Fibroblast of skin of left biceps (primary cell): ENCODE measurements at regions not wholly inside any gene's neighbourhood (a gene's known extent, or its start where the extent isn't known, plus 50 kb on each side); places are given as distances from the start of the nearest gene placed in this dataset.

Source experiments
- DNase-seq, 2 experiments: peaks; one replicate each; pipeline ENCODE4 v3.0.0-alpha.2; 2013; ENCODE audit warnings: low read depth in 2 of 2

DNA sequence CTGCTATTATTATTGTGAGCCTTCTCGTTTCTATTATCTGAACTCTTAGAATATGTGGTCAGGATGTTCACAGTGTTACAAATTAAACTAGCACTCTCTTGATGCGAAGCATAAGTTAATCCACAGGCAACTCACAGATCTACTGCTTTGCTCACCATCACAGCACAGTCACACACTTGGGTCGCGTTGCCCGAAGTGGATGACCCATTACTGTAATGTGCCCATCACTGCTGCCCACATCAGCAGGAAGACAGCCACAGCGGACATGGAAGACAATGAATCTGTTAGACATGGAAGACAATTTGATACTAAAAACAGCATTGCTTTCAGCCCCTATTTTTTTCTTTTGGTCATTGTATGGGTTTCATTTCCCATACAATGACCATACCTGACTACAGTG lies 216.4 kb upstream of the B3GAT1 start:
- DNase-seq: no peak

DNA sequence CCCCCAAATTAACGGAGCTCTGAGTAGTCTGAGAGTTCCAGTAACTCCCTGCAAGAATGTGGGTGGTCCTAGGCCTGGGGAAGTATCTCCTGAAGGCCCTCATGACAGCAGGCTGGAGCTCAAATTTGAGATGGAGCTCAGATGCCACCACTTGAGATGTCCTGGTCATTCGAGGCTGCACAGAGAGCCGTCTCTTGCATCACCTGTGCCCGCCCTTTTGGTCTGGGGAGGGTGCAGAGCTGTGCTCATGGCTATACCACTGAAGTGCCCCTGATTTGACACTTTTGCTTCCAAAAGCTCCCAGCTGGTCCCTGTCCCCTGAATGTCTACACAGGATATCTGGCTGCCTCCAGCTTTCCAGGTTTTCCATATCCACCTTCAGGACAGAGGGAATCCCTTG lies 214.0 kb upstream of the B3GAT1 start:
- DNase-seq: no peak

DNA sequence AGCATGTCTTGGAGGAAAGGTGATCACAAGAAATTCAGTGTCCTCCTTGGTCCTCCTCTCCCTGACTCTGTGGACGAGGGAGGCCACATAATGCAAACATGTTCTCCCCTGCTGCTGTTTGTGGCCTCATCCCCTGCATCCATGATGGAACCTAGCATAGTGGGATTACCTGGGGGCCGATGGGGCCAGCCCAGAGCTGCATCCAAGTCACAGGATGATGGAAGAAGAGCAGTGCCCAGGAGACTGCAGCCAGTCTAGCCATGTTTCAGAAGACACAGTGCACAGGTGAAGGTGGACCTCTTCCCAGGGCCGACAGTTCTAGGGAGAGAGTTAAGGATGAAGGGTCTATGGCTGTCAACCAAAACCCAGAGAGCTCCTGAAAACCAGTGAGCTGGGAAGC lies 213.6 kb upstream of the B3GAT1 start:
- no peak for DNase-seq

DNA sequence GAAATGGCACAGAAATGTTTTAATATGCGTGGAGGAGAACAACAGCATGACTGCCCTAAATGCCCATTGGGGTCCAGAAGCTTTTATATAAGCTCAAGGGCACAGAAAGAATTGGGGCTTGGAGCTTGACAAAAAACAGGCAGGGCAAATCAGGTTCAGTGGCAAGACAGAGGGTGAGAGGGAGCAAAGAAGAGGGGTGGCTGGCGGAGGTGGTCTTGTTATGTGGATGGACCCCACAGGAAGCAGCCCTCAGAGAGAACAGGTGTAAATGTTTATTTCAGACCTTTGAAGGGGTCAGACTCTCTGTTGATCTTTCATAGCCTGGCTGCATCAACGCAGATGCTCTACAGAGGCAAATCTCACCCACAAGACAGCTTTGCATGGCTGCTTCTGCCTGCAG lies 213.1 kb upstream of the B3GAT1 start:
- no peak for DNase-seq

DNA sequence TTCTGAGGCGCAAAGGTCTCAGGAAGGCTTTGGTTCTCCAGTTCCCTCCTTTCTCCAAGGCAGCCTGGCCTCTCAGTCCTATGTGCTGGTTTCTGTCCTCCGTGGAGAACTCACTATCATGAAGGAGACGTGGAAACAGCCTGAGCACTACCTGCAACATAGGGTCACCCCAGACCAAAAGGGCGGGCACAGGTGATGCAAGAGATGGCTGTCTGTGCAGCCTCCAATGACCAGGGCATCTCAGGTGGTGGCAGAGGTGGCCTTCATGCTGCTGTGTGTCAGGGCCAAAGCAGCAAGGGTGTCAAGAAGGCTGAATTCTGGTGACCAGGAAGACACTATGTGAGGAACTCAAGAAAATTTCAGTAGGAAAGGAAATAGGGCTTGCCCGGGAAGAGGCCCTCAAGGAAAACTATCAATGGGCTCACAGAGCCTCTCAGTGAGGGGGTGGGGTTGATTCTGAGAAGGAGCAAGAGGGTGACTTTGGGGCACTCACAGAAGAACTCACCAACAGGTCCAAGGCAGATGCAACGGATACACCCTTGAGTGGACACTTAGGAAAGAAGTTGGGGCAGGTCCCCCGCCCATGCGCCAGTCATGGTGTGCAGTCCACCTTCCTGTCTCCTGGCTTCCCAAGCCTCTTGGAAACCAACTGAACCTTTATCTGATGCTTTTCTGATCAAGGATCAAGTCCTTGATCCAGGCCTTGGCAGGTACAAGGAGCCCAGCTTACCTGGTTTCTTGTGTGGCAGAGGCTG lies 212.3 kb upstream of the B3GAT1 start:
- DNase-seq: no peak

DNA sequence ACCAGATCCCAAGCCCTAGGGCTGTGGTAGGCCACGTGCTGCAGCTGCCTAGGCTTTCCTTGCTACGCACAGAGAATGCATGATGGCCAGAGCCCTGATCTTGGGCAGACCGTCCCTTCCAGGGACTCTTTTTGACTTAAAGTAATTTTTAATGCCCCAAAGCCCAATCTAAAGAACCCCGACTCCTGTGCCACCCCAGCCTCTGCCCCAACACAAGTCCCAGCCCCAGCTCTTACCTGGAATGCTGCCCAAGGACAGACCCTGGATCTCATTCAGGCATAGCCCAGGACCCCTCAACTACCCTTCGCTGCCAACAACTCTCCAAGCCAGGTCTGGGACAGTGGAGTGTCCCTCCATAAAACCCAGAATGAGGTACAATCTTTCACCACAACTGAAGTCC lies 211.7 kb upstream of the B3GAT1 start:
- DNase-seq: no peak

DNA sequence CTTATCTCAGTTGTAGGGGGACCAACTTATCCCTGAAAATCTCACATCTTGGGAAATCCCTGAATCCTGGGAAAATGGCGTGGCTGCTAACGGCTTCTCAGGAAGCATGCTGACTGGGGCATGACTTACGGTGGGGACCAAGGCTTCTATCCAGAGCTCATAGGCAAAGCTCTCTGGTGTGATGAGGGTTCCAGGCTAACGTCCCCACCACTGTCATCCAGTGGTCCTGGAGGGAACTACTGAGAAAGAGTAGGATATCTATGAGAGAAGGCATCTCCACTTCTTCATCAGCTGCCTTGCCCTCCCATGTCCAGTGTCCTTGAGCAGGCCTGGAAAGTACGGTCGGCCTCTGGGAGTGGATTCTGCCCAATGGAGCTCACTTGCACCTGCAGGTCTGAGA lies 210.4 kb upstream of the B3GAT1 start:
- no peak for DNase-seq

DNA sequence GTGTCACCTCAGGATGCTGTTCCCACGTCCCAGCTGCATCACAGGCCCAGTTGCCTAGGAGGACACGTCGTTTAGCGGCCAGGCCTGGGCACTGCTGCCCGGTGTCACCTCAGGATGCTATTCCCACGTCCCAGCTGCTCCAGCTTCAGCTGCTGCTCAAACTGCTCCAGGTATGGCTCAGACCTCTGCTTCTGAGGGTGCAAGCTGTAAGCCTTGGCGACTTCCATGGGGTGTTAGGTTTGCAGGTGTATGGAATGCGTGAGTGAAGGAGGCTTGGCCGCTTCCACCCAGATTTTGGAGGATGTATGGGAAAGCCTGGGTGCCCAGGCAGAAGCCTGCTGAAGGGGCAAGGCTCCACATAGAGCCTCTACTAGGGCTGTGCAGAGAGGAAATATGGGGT lies 205.3 kb upstream of the B3GAT1 start:
- no peak for DNase-seq

DNA sequence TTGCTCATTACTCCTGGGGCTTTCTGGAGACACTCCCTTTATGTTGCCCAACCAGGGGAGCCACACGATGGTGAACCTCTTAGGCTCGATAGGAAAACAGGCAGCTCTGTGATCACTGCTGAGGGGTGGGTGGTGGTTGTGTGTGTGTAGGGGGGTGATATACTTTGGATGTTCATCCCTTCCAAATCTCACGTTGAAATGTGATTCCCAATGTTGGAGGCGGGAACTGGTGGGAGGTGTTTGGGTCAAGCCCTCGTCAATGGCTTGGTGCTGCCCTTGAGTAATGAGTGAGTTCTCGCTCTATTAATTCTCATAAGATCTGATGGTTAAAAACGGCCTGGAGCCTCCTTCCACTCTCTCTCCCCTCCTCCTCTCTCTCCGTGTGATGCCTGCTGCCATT lies 204.0 kb upstream of the B3GAT1 start:
- no peak for DNase-seq

DNA sequence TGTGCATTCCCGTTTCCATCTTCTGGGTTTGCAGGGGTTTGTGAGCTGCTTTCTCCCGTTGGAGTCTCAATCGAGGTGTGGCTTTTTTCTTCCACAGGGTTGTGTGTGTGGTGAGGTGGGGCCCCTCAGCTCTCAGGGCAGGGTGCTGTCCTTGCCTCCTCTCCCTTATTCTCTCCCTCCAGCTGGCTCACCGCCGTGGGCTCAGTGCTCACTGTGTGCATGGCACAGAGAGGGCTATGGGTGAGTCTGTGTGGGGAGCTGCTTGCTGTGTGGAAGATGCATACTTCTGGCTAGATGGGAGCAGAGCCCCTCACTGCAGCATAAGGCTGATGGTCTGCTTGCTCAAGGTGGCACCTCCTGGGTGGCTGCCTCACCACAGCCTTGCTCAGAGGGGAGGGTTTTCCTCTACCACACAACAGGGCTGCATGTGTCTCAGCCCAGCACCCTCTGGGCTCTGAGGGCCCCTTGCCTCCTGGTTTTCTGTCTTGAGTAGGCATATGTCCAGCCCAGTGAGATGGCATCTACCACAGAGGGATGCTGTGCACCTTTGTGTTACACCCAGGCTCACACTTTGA lies 203.1 kb upstream of the B3GAT1 start:
- no peak for DNase-seq

DNA sequence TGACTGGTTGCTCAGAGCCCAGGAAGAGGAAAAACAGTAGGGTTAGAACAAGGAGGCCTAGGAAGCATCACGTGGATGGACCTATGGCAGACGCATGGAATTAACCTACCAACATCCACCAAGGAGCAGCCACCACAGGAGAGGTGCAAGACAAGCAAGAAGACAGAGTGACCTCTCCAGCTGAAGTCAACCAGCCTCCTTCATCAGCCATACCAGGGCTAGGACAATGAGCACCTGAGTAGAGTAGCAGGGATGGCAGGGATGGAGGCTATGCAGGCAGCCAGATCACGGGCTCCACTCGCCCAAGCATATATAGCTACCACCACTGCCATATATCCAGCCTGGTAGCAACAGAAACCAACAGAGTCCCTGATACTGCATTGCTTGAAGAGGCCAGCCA lies 202.1 kb upstream of the B3GAT1 start:
- no peak for DNase-seq

DNA sequence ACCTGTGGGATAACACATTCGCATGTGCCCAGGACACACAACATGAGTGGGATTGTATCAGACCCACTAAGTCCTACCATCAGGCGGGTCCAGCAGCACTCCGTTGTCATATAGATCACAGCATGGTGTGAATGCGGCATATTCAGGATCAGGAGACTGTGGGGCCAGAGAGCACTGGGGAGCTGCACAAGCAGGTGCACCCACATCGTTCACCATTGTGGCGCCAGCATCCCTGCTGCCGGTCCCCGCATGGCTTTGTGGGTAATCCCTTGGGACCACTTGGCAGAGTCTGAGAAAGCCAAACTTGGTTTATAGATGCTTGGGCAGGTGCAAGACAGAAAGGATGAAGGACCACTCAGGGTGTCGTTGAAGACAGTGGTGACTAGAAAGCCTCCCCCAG lies 201.6 kb upstream of the B3GAT1 start:
- no peak for DNase-seq

DNA sequence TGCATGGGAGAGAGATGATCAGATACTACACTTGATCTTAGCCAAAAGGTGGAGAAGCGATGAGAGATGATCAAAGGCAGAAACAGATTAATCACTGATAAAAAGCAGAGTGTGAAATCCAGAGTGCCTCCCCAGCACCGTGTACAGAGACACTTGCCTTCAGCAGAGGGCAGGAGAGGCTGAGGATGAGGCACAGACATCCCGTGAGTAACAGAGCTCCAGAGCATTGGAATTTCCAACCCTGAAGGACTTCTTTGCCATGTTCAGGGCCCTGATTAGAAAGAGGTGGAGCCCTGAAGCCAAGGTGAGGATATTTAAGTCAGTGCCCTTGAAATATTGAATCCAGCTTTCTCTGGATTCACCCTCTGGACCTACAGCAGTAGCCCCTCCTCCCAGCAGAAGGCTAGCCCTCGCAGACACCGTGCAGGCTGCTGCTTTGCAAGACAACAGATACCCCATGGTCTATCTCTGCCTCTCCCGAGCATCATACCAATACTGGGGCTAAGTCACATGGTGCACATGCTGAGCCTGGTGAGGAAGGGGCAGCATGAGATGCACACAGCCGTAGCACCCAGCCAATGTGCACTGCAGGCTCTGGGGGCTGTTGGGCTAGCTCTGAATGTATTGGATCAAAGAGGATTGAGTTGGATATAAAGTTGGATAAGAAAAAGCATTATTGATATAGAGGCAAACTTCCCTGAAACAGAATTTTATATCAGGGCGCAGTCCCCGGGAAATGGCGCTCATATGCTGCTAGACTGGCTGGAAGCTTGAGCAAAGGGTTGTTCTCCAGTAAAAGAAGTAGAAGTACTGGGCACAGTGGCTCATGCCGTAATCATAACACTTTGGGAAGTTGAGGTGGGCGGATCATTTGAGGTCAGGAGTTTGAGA lies 200.3 kb upstream of the B3GAT1 start:
- DNase-seq: no peak

DNA sequence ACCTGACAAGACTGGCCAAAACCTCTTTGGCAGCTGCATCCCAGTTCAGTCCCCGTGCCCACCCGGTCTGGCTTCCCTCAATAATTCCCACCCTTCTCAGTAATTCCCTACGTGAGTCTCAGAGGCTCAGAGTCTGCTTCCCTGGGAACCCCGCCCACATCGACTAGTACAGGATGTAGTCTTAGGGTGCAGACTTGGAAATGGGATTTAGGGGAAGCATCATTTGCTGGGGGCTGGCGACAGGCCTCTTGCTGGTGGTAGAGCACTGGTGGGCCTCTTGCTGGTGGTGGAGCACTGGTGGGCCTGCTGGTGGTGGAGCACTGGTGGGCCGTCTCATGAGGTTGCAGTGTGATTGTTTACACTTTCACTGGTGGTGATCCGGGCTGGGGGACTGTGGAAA lies 199.5 kb upstream of the B3GAT1 start:
- DNase-seq: no peak

DNA sequence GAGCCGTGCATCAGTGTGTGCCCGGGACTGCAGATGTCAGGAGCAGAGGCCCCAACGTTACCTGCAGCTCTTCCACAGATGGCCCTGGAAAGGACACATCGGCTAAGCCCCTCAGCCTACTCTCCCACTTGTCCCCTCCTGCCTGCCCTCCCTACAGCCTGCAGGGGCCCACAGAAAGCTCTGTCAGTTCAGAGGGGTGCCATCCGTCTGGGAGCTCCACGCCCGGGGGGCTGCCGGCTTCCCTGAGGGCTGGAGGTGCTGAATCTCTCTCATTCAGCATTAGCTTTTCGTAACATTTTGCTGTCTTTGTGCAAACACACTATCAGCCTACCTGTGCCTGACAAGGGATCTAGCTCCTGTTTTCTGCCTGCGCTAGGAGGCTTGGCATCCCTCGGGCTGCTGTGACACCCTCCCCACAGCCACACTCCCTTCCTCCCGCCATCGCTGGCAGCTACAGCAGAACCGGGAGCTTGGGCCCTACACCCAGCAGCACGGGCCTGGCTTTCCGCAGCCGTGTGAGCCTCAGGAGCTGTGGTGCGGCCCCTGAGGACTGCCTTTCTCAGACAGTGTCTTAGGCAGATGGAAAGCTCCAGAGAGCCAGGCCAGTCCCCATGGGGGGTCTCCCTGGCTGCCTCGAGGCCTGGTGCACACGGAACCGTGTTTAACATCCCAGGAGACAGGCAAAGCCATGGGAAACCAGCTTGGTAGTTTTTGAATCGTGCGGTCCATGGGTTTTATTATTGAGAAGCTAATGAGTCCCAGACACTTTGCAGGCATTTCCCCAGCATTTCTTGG lies 198.3 kb upstream of the B3GAT1 start:
- DNase-seq: no peak

DNA sequence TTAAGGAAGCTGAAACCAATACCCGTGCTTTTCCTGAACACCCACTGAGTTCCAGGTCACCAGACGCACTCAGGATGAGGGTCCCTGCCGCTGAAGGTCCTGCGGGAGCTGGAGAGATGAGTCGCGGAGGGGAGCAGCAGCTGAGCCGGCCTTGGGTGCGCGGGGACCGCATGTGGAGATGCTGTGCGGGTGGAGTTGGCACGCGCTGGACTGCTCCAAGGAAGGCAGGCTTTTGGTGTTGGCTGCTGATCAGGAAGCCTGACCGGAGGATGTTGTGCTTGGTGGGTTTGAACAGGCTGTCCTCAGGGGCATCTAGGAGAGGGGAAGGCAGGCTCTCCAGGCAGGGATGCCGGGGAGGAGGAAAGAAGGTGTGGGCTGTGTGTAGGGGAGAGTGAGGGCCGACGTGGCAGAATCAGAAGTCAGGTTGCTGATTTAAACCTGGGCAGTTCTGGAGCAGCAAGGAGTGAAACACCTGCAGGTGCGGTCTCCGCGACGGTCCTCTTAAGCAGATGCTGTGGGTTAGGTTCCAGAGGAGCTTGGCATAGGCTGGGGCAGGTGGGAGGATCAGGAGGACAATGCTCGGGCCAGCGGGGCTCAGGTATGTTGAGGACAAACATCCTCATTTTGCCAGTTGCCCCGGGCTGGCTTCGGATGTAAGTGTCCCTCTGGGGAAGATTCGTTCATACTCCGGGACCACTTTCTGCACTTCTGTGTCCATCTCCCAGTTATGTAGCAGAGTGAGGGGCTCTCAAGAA lies 197.5 kb upstream of the B3GAT1 start:
- DNase-seq: no peak

DNA sequence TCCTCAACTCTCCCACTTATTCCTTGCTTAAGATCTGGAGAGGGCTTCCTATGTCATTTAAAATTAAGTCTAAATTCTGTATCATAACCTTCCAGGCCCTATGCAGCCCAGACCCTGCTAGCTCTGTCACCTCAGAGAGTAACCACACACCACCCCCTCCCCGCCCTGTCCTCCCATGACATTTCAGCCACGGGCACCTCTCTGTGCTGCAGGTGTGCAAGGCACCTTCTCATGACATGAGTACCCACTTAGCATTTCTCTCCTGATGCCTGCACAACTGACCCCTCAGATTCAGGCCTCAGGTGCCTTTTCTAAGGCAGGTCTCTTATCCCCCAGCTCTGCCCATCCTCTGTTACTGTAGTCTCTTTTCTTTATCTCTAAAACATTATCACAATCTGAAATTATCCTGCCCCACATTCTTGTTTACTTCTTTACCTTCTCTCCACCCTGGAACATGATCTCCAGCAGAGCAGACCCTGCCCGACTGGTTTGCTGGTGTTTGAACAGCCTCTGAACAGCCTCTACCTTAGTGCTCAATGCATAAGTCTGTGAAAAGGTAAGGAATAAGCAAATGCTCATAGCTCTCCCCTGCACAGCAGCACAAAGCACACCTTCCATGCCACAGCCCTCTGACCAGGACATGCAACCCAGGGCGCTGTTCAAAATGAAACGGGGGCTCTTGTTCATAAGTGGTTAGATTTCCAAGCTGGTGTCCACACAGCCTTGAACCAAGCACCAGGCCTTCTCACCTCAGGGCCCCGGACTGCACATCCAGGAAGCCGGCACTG lies 196.1 kb upstream of the B3GAT1 start:
- no peak for DNase-seq

DNA sequence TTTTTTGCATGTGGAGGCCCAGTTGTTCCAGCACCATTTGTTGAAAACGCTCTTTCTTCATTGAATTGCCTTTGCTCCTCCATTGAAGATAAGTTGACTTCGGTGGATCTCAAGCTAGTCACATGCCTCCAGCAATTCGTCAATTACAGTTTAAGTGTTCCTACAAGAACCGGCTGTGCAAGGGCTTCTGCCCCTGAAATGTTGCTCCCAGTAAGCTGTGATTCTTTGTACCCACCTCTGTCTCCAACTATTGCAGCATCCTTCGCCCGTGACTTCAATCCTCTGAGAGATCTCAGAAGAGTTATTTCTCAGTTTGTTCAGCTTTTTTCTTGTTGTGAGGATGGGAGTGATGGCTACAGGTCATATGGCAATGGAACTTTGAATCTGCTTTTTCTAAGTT lies 194.2 kb upstream of the B3GAT1 start:
- no peak for DNase-seq

DNA sequence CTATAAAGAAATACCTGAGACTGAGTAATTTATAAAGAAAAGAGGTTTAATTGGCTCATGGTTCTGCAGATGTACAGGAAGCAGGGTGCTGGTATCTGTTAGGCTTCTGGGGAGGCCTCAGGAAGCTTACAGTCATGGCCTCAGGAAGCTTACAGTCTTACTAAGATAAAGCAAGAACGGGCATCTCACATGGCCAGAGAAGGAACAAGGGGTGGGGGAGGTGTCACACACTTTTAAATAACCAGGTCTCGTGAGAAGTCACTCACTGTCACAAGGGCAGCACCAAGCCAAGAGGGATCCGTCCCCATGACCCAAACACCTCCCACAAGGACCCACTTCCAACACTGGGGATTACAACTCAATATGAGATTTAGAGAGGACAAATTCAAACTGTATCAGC lies 192.8 kb upstream of the B3GAT1 start:
- DNase-seq: no peak

DNA sequence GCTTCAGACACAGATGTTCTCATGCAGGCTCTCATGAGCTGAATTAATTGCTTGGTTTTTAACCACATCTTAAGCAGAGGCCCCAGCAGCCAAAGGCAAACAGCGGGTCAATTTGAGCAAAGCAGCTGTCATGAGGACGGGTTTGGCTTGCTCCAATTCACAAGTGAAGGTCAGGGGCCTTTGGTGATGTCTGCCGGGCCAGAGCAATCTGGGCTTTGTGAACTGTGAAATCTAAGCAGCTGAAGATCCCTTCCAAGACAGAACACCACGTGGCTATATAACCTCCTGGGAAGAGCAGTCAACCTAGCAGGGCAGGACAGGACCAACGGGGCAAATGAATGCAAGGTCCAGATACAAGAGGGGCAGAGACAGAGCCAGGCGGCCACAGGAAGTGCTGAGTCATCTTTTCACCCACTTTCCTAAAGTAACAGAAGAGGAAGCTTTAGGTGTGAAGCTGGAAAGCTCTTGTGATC lies 187.3 kb upstream of the B3GAT1 start:
- no peak for DNase-seq
